ENCODE measurements at regions not wholly inside any gene's neighbourhood (a gene's known extent, or its start where the extent isn't known, plus 50 kb on each side); places are given as distances from the start of the nearest gene placed in this dataset.
"Not testable (repeated sequence)": the region's sequence is repeated elsewhere in the genome, so short reads cannot be mapped to it uniquely, and the experiment has no call there.

DNA sequence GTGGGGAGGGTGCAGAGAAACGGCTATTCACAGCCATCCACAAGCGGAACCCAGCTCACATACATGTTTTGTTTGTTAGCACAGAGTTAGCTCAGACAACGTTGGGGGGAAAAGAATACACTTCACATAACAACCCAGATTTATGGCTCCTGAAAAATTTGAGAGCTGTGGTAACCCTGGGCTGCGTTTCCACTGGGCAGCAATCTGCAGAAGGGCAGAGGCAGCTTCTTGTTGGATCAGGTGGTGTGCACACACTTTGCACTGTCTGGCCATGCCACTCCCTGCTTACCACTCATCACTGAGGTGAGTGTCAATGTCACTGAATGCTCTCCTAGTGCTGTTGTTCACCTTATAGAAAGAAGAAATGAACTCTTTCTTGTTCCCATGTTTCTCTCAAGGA is 299.8 kb upstream of the SOX14 start:
- no peak for DNase-seq

DNA sequence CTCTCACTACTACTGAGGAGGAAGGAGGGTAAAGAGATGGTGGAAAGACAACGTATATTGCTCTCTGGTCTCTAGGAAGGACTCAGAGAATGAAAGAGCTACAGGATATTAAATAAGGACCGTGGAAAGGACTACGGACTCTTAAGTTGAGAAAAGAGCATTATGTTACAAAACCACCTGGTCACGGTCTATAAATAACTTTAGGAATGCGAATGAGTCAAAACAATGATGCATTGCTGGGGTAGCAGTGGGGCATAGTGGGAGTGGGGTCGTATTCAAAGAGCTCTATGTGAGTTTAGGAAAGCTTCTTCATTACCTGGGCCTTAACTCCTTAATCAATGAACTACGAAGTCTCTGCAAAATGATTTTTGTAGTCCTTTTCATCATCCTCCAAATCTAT is 295.7 kb upstream of the SOX14 start:
- no peak for DNase-seq

GRCh38 chr3:137469263-137469662 is 294.9 kb upstream of the SOX14 start:
- no peak for DNase-seq

- no peak for DNase-seq
Observed at GRCh38 chr3:137471130-137471529, 293.0 kb upstream of the SOX14 start.

DNA sequence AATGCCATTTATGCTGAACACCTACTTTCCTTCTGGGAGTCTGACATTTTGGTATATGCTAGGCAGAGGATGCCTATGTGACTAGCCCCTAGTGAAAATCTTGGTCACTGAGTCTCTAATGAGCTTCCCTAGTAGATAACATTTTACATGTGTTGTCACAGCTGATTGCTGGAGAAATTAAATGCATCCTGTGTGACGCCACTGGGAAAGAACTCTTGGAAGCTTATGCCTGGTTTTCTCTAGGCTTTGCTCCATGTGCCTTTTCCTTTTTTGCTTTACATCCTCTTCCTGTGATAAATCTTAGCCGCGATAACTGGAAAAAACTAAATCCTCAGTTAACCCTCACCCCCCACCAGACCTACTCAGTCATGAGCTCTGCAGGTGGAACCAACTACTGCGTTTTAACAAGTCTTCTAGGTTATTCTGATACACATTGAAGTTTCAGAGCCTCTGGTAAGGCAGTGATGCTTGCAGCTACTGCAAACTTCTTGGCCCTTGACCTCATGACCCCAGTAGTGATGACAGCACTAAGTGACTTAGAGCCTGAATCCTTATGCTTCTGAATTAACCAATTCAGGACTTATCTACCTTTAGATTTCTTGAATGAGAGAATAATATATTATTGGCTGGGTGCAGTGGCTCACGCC is 292.4 kb upstream of the SOX14 start:
- no peak for DNase-seq

DNA sequence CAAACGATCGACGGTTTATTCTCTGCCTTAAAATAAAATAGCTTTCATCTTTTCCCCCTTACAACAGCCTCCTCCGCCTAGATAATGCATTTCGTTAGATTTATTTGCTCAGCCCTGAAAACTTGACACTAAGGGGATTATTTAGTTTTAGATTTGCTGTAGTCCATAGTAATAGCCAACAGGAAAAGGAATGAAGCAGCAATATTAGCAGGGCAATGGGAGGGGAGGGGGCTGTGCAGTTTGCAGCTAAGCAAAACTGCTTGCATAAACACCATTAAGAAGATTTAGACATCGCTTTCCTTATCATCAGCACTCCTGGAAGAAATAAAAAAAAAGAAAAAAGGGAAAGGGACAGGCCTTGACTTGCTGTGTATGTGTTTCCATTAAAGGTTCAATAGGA is 286.5 kb upstream of the SOX14 start:
- no peak for DNase-seq

DNA sequence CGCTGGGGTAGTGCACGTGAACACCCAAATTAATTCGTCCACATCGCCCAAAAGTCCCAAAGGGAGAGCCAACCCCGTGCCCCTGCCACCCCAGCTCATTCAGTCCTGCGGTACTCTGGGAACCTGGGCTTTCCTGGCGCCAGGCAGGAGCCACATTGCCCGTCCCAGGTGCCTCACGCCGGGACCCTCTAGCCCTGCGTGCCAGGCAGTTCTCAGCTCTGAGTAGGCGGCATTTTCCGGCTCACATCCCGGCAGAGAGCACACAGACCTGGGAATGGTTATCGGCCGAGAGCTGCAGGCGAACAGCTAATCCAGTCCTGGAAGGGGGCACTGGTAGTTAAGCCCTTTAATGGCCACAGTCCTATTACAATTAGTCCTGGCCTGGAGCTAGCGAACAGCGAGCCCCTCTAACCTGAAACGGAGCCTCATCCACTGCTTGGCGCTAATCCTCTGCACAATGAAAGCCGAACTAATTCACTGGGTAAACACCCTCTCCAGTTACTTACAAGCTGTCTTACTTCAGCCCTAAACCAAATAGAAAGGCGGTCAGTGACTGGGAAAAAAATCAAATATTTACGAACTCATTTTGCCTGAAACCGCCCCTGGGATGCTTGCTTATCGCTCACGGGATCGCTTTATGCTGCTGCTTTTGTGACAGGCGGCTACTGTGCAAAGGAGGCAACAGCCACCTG is 254.6 kb upstream of the SOX14 start:
- DNase-seq = no peak

DNA sequence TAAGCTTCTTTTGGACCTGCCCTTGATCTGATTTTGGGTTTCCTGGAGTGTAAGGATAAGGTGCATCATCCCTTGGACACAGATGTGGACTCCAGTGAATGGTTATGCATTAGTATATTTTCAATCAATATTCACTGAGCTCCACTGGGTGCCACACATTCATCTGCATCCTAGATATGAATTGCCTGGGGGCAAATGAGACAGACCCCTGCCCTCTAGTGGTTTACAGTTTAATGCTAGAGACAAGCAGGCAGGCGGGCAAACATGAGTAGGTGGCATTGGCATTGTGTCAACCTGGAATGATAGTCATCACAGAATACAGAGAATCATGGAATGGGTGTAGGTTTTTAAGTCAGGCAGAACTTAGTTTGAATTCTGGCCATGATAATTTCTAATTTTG is 252.5 kb upstream of the SOX14 start:
- no peak for DNase-seq

DNA sequence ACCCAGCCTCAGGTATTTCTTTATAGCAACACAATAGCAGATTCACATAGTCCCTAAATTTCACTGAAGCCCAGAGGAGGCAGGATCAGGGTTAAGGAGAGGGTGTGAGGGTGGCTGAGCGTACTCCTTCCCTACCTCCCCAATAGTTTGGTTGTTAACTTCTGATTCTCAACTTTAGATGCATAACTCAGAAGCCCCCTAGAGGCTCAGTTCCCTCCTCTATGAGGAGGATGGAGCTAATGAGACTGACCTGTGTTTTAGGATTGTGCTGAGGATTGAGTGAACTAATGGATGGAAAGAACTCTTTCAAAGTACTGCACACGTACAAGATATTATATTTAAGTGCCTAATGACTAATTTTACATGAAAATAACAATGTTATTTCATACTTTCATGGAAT is 249.3 kb upstream of the SOX14 start:
- no peak for DNase-seq

DNA sequence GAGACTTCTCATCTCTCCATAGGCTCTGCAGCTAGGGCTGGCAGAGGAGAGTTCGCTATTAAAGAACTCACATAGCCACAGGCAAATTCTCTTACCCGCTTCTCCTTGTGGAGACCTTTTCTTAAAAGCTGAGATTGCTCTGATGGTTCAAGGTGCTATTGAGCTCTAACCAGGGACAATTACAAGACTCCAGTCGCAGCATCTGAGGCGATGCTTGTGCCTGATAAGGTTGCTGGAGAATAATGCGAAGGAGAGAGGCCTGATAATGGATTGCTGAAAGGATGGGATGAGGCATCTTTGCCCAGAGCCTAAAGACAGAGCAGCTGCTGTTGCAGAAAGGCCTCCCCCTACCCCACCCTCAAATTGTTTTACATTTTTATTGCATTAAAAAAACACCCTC is 244.5 kb upstream of the SOX14 start:
- no peak for DNase-seq

DNA sequence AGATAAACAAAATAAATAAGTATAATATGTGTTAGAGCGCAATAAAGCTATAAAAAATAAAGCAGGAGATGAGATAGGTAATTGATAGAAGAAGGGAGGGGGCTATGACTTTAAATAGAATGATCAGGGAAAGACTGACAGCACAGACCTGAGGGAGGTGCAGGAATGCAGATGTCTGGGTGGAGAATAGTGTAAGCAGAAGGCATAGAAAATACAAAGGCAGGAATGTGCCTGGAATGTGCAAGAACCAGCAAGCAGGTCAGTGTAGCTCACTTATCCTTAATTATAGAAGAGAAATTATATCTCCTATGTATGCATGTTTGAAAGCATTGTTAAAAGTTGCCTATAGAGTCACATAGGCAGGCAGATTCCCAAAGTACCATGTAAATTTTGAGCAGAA is 239.4 kb upstream of the SOX14 start:
- no peak for DNase-seq

GRCh38 chr3:137525471-137525870 is 238.6 kb upstream of the SOX14 start:
- no peak for DNase-seq

- no peak for DNase-seq
Observed at GRCh38 chr3:137542049-137542448, 222.1 kb upstream of the SOX14 start.

DNA sequence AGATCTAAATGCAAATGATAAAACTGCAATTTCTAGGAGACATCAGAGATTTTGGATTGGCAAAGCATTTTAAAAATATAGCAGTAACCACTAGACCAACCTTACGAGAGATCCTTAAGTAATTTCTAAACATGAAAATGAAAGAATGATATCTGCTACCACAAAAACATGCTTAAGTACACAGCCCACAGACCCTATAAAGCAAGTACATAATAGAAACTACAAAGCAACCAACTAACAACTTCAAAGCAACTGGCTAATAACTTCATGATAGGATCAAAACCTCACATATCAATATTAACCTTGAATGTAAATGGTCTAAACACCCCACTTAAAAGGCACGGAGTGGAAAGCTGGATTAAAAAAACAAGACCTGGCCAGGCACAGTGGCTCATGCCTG is 209.9 kb upstream of the SOX14 start:
- DNase-seq = no peak

GRCh38 chr3:137568880-137569279 is 195.2 kb upstream of the SOX14 start:
- no peak for DNase-seq

DNA sequence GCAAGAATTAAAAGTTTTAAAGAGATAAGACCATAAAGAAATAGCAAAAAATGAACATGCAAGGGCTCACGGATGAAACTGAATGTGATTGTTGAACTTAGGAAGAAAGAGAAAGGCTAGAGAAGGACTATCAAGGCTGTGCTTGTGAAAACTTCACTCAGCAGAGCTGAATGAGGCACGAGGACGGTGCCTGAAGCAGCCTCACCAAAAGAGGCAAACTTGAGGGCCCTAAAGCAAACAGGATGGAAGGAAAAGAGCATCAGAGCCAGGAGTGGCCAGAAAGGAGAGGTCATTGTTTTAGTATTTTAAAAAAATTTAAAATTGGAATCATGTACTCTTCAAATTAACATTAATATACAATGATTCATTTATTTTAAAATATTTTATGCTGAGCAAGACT is 191.2 kb upstream of the SOX14 start:
- DNase-seq = no peak

- no peak for DNase-seq
Observed at GRCh38 chr3:137582484-137582883, 181.6 kb upstream of the SOX14 start.

- no peak for DNase-seq
Observed at GRCh38 chr3:137583256-137583655, 180.9 kb upstream of the SOX14 start.

DNA sequence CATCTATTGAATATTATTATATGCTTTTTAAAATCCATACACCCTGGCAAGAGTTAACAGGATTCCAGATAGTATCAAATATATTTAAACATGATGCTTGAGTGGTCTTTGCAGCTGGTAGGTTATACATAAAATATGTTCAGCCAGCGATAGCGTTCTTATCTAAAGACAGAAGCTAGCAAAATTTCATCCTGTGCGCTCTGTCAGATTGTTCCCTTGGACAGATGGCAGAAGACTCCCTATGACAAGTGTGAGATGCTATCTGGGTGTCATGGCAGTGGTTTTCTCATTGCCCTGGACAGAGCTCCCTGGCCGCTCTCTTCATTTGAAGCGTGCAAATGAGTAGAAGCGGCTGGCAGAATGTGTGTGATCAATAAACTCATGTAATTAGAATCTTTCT is 175.2 kb upstream of the SOX14 start:
- DNase-seq = no peak

- DNase-seq = not testable (repeated sequence)
Observed at GRCh38 chr3:137595415-137595814, 168.7 kb upstream of the SOX14 start.

GRCh38 chr3:137610723-137611122 is 153.4 kb upstream of the SOX14 start:
- no peak for DNase-seq

- no peak for DNase-seq
Observed at GRCh38 chr3:137612291-137612690, 151.8 kb upstream of the SOX14 start.

GRCh38 chr3:137615659-137616418 is 148.3 kb upstream of the SOX14 start:
- no peak for DNase-seq

Data from hematopoietic multipotent progenitor cell treated with erythropoietin and hydrocortisone succinate and interleukin-3 and kit ligand, for 6 days (in vitro differentiated cells).